HT1080 (cell line): ENCODE measurements at regions not wholly inside any gene's neighbourhood (a gene's known extent, or its start where the extent isn't known, plus 50 kb on each side); places are given as distances from the start of the nearest gene placed in this dataset.
"Not testable (repeated sequence)": the region's sequence is repeated elsewhere in the genome, so short reads cannot be mapped to it uniquely, and the experiment has no call there.

ENCODE experiments used
- DNase-seq: peaks from one replicate; pipeline ENCODE4 v3.0.0-alpha.2; 2015; ENCODE audit warnings: low read depth

- DNase-seq: no peak
These were observed 256.0 kb downstream of the SV2B start for GRCh38 chr15:91356083-91356482.

GRCh38 chr15:91357011-91357410, 257.0 kb downstream of the SV2B start:
- no peak for DNase-seq

- DNase-seq: no peak
These were observed 257.4 kb downstream of the SV2B start for GRCh38 chr15:91357486-91357885.

- no peak for DNase-seq
These were observed 258.3 kb downstream of the SV2B start for GRCh38 chr15:91358405-91358804.

- DNase-seq: not testable (repeated sequence)
These were observed 261.6 kb downstream of the SV2B start for GRCh38 chr15:91361696-91362095.

GRCh38 chr15:91366111-91366510, 266.1 kb downstream of the SV2B start:
- no peak for DNase-seq

- no peak for DNase-seq
These were observed 268.6 kb downstream of the SV2B start for GRCh38 chr15:91368611-91369010.

GRCh38 chr15:91369823-91370222, 269.8 kb downstream of the SV2B start:
- no peak for DNase-seq

- DNase-seq: not testable (repeated sequence)
These were observed 271.3 kb downstream of the SV2B start for GRCh38 chr15:91371345-91371744.

- no peak for DNase-seq
These were observed 274.3 kb downstream of the SV2B start for GRCh38 chr15:91374336-91374735.

- no peak for DNase-seq
These were observed 276.0 kb downstream of the SV2B start for GRCh38 chr15:91376038-91376437.

- no peak for DNase-seq
These were observed 280.1 kb downstream of the SV2B start for GRCh38 chr15:91380114-91380513.

- DNase-seq: no peak
These were observed 283.5 kb downstream of the SV2B start for GRCh38 chr15:91383532-91383931.

- DNase-seq: no peak
These were observed 284.2 kb downstream of the SV2B start for GRCh38 chr15:91384189-91384730.

- peak; percentile 77 for DNase-seq
These were observed 285.3 kb downstream of the SV2B start for GRCh38 chr15:91385311-91385710.

GRCh38 chr15:91393186-91393585, 293.1 kb downstream of the SV2B start:
- no peak for DNase-seq

GRCh38 chr15:91400481-91400880, 300.4 kb downstream of the SV2B start:
- no peak for DNase-seq

GRCh38 chr15:91407269-91407889, 307.3 kb downstream of the SV2B start:
- peak; percentile 85 for DNase-seq

GRCh38 chr15:91408476-91409076, 308.5 kb downstream of the SV2B start:
- DNase-seq: no peak

- DNase-seq: no peak
These were observed 309.3 kb downstream of the SV2B start for GRCh38 chr15:91409387-91409786.

- no peak for DNase-seq
These were observed 311.5 kb downstream of the SV2B start for GRCh38 chr15:91411586-91411985.

GRCh38 chr15:91412138-91412928, 312.3 kb downstream of the SV2B start:
- DNase-seq: no peak
